ENCODE measurements at regions not wholly inside any gene's neighbourhood (a gene's known extent, or its start where the extent isn't known, plus 50 kb on each side); places are given as distances from the start of the nearest gene placed in this dataset.

DNA sequence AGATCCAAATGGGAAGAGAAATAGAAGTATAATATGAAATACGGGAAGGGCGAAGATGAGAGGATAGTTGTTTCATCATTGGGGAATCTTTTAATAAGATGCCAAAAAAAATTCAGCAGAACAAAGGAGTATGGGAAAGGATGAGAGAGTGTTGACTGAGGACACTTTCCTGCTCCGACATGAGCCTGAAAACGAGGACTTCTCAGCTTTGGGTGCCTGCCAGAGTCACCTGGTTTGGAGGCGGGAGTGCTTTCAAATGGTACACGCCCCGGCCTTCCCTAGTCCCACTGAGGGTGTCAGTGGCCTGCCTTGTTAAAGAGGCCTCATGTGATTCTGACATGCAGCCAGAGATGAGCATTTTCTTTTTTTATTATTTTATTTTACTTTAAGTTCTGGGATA lies 250.9 kb downstream of the ANKRD60 start:
- Histone ChIP-seq H2AFZ (ENCODE audit: control insufficient read depth, low read length) (no peak overlapping the region), H3K79me2 (ENCODE audit: control insufficient read depth, insufficient read depth, low read length) (no peaks in the 10 kb centered on the region), H3K36me3 (ENCODE audit: control insufficient read depth in 2 of 2, extremely low read depth in 1 of 2, insufficient read depth in 2 of 2, low read length in 2 of 2) (no peaks in the 10 kb centered on the region), H3K9me3 (ENCODE audit: control insufficient read depth, low read depth, low read length) (no peaks in the 10 kb centered on the region), H3K9me1 (ENCODE audit: control insufficient read depth, extremely low read depth, insufficient read depth, low read length) (peaks cover 3% of the 10 kb centered on the region), H3K9ac (ENCODE audit: control insufficient read depth, extremely low read depth, insufficient read depth, low read length) (no peak overlapping the region), H3K4me3 (ENCODE audit: control insufficient read depth in 2 of 3, extremely low read depth in 1 of 3, insufficient read depth in 2 of 3, low read depth in 1 of 3, low read length in 3 of 3) (no peak overlapping the region), H4K20me1 (ENCODE audit: control insufficient read depth, extremely low read depth, insufficient read depth, low read length) (no peaks in the 10 kb centered on the region), H3K27me3 (ENCODE audit: control insufficient read depth, extremely low read depth, insufficient read depth, low read length) (peaks cover 47% of the 10 kb centered on the region), H3K27ac (ENCODE audit: control insufficient read depth, insufficient read depth, low read length) (no peak overlapping the region), H3K4me2 (ENCODE audit: control insufficient read depth, extremely low read depth, insufficient read depth, low read depth, low read length) (no peak overlapping the region), H3K4me1 (ENCODE audit: control insufficient read depth, extremely low read depth, insufficient read depth, low read length) (peaks cover 4% of the 10 kb centered on the region)
- DNase-seq (ENCODE audit: low read depth, low spot score) (no peak), FAIRE-seq (no peak)
- dilution Hi-C loops (cut with MboI; ENCODE audit: extremely low pct_ligation_motif_present, low sequenced_read_pairs), result no loop called here
- TF ChIP-seq, protein P1, sequence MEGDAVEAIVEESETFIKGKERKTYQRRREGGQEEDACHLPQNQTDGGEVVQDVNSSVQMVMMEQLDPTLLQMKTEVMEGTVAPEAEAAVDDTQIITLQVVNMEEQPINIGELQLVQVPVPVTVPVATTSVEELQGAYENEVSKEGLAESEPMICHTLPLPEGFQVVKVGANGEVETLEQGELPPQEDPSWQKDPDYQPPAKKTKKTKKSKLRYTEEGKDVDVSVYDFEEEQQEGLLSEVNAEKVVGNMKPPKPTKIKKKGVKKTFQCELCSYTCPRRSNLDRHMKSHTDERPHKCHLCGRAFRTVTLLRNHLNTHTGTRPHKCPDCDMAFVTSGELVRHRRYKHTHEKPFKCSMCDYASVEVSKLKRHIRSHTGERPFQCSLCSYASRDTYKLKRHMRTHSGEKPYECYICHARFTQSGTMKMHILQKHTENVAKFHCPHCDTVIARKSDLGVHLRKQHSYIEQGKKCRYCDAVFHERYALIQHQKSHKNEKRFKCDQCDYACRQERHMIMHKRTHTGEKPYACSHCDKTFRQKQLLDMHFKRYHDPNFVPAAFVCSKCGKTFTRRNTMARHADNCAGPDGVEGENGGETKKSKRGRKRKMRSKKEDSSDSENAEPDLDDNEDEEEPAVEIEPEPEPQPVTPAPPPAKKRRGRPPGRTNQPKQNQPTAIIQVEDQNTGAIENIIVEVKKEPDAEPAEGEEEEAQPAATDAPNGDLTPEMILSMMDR (optimal IDR thresholded peaks at IDR 0.05 in 1 of 3, IDR thresholded peaks at IDR 0.05 in 1 of 3, conservative IDR thresholded peaks at IDR 0.05 in 1 of 3; ENCODE audit: extremely low read depth in 1 of 3, insufficient read depth in 2 of 3, low read length in 3 of 3), result no peak
- TF ChIP-seq EZH2 (IDR thresholded peaks at IDR 0.05; ENCODE audit: low read length), result no peak

DNA sequence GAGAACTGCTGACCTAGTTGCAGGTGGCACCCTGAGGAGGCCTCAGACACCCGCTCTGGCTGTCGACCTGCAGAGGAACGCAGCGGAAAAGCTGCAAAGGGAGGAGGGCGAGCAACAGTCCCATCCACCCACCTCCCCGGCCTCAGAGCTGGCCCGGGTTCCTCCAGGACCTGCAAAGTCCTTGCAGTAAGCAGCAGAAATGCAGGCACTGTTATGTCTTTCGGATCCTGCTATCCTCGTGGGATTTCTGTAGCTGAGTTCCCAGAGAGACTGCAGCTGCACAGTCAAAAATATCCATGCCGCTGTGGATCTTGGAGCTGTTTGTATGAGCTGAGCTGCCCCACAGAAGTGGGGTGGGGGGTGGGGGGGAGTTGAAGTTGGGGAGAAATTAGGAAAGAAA lies 251.3 kb downstream of the ANKRD60 start:
- no peak overlapping the region for H3K4me3 ChIP-seq (ENCODE audit: control insufficient read depth in 2 of 3, extremely low read depth in 1 of 3, insufficient read depth in 2 of 3, low read depth in 1 of 3, low read length in 3 of 3)
- H3K9ac ChIP-seq (ENCODE audit: control insufficient read depth, extremely low read depth, insufficient read depth, low read length), result no peak overlapping the region
- no peak for FAIRE-seq
- no peak overlapping the region for H3K27ac ChIP-seq (ENCODE audit: control insufficient read depth, insufficient read depth, low read length)
- peaks cover 48% of the 10 kb centered on the region for H3K27me3 ChIP-seq (ENCODE audit: control insufficient read depth, extremely low read depth, insufficient read depth, low read length)
- H3K79me2 ChIP-seq (ENCODE audit: control insufficient read depth, insufficient read depth, low read length), result no peaks in the 10 kb centered on the region
- H3K9me1 ChIP-seq (ENCODE audit: control insufficient read depth, extremely low read depth, insufficient read depth, low read length), result peaks cover 3% of the 10 kb centered on the region
- H4K20me1 ChIP-seq (ENCODE audit: control insufficient read depth, extremely low read depth, insufficient read depth, low read length), result no peaks in the 10 kb centered on the region
- H3K9me3 ChIP-seq (ENCODE audit: control insufficient read depth, low read depth, low read length), result no peaks in the 10 kb centered on the region
- dilution Hi-C loops (cut with MboI; ENCODE audit: extremely low pct_ligation_motif_present, low sequenced_read_pairs), result no loop called here
- no peak overlapping the region for H3K4me2 ChIP-seq (ENCODE audit: control insufficient read depth, extremely low read depth, insufficient read depth, low read depth, low read length)
- DNase-seq (ENCODE audit: low read depth, low spot score), result no peak
- no peaks in the 10 kb centered on the region for H3K36me3 ChIP-seq (ENCODE audit: control insufficient read depth in 2 of 2, extremely low read depth in 1 of 2, insufficient read depth in 2 of 2, low read length in 2 of 2)
- H3K4me1 ChIP-seq (ENCODE audit: control insufficient read depth, extremely low read depth, insufficient read depth, low read length), result peaks cover 4% of the 10 kb centered on the region
- no peak for TF ChIP-seq EZH2 (IDR thresholded peaks at IDR 0.05; ENCODE audit: low read length)
- TF ChIP-seq, protein P1 (optimal IDR thresholded peaks at IDR 0.05 in 1 of 3, IDR thresholded peaks at IDR 0.05 in 1 of 3, conservative IDR thresholded peaks at IDR 0.05 in 1 of 3; ENCODE audit: extremely low read depth in 1 of 3, insufficient read depth in 2 of 3, low read length in 3 of 3), result no peak
- no peak overlapping the region for H2AFZ ChIP-seq (ENCODE audit: control insufficient read depth, low read length)
